Retina (tissue), 1 donor: ENCODE measurements at regions not wholly inside any gene's neighbourhood (a gene's known extent, or its start where the extent isn't known, plus 50 kb on each side); places are given as distances from the start of the nearest gene placed in this dataset.

Source experiments
- DNase-seq: peaks from one replicate; pipeline ENCODE4 v3.0.0-alpha.2; 2016

DNA sequence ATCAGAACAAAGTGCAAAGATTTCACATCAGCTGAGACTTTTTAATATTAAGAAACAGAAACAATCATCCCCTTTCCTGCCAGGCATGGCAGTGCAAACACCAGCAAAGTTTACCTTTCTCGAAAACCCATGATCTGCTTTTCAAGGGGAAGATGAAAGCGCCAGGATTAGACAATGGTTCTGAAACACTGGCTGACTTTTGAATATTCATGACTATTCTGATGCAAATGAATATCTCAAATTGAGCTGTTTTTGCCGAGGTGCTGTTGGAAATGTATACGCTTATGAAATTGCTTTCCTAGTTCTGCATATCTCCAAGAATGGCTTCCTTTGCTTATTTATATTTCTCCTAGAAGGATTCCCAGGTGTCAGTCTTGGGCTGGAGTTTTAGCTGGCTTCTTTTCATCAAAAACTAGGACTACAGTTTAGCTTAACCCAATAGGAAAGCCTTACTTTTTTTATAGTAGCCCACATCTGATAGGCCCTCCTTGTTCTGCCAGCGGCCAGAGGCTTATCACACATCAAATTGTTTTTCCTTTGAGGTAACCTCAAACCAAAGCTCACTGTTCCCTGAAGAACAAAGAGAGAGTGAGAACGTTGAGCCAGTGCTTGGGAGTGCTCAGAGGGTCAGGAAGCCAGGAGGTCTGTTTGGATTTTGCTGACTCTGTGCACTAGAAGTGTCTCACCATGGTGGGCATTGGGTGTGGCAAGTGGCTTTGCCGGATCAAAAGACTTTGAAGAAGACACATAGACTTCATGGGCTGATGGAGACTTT lies 74.0 kb upstream of the PLCL2 start:
- no peak for DNase-seq

DNA sequence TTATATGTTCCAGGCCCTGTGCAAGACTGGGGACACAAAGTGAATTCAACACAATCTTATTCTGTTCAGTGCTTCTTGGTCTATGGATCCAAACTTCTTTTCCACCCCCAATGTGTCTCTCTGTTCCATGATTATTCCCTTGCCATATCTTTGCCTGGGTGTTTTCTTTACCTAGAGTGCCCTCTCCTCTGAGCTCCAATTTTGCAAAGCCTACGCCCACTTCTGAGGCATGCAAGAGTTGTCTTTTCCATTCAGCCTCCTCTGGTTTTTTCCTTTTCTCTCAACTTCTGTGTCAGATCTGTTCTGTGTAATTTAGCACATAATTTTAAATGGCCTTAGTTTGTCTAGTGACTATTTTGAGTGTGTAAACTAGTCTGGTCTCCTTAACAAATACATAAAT lies 72.8 kb upstream of the PLCL2 start:
- no peak for DNase-seq

DNA sequence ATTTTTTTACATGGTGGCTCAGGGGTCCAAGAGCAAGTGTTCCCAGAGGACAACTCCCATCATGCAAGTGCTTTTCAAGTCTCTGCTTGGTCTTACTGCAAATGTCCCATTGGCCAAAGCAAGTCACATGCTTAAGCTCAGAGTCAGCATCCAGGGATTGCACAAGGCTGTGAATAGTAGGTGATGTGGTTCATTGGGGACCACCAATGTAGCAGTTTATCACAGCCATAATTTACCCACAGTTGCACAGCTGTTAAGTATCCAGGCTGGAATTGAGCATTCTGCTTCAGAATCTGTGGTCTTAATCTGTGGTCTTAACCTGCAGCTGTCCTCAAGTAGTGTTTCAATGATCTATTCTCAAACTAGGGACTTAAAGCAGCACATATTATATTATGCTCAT lies 71.4 kb upstream of the PLCL2 start:
- no peak for DNase-seq

DNA sequence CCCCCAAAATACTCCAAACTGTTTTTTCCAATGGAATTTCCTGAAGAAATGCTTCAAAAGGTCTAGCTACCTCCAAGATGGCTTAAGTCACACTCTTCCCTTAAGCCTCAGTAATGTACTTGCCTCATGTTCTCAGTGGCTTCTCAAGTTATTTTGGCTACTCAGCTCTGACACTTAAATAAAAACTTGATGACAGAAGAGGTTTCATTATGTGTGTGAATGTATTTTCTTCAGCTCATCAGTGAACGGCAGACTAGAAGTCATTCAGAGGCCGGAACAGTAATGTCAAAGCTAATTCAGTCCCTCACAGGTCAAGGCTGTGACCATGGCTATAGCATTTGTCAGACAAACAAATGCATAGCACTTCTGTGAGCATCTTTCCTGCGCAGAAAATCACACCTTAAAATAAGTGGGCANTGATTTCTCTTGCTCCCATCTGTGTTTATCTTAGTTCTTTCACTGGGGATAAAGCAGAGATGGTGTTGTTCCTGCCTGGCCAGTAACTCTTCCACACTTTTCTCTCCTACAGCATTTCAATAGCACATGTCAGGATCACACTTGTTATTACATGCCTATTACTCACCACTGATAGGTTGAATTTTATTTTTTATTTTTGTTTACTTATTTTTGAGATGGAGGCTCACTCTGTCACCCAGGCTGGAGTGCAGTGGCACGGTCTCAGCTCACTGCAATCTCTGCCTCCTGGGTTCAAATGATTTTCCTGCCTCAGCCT lies 68.5 kb upstream of the PLCL2 start:
- DNase-seq: no peak

DNA sequence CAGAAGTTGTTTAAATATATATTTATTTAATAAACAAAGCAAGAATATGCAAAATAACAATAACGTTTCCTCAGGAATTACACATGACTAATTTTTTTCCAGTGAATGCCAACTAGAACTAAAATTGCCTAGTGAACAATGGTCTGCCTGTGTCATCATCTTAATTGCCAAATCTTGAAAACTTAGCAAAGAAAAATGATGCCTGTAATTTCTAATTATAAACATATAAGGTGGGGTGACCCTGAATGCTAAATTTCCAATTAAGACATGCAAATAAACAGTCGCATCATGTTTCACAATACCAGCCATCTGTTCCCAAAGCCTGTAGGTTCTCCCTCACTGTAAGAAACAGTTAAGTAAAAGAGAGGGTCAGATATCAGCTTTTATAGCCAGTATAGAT lies 67.6 kb upstream of the PLCL2 start:
- no peak for DNase-seq

DNA sequence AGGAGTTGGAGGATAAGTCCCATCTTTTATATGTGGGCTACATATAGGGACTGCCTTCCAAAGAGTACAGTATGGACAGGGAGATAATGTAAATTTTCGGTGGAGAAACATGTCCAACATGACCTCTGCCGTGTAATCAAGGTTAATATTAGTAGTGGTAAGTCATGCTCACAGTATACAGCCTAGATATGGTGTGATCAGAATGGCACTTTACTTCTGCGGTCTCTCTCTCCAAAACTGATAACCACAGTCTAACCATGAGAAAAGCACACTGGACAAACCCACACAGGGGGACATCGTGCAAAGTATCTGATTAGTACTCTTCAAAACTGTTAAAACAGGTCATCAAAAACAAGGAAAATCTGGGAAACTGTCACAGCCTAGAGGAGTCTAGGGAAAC lies 66.6 kb upstream of the PLCL2 start:
- DNase-seq: no peak

DNA sequence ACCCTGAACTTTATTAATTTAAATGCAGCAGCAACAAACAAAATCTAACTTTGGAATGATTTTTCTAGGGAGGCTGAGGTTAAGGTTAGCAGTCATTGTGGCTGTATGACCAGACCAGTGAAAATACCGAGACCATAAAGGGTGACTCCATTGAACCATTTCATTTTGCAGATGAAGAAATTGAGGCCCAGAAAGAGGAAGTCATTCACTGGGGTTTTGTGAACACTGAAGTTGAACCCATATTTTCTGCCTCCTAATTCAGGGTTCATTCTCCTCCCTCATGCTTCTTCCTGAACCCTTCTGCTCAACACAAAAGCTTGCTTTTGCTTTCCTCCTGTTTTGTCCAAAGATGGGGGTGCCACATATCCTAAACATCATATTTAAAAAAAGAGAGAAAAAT lies 65.8 kb upstream of the PLCL2 start:
- no peak for DNase-seq

DNA sequence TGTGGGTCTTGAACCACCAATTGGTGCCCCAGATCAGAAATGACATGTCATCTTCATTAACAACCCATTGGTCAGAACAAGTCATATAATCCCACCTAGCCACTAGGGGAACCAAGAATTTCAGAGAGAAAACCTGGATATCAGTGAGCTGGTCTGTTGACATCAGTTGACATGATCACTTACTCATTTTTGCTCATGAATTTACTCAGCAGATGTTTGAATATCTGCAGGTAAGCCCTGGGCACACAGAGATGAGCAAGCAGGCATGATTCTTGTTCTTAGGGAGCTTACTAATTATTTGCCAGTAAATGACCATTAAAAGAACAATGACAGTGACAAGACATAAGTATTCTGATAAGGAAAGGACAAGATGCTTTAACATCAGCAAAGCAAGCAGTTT lies 64.3 kb upstream of the PLCL2 start:
- no peak for DNase-seq

DNA sequence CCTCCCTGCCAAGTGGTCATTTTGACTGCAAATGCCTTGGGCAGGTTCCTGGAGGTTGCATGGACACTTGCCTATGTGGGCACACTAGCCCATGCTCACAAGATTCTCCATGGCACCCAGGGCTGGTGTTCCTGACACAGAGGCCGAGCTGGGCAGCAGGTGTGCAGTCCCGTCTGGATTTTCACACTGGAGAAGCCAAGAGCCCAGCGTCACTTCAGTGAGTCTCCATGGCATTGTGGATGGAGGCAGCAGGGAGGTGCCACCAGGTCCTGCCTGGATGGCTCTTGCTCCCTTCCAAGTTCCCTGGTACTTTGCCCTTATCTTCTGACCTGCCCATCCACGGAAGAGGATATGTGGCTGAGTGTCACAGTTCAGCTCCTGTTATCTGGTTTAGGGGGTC lies 63.7 kb upstream of the PLCL2 start:
- no peak for DNase-seq

DNA sequence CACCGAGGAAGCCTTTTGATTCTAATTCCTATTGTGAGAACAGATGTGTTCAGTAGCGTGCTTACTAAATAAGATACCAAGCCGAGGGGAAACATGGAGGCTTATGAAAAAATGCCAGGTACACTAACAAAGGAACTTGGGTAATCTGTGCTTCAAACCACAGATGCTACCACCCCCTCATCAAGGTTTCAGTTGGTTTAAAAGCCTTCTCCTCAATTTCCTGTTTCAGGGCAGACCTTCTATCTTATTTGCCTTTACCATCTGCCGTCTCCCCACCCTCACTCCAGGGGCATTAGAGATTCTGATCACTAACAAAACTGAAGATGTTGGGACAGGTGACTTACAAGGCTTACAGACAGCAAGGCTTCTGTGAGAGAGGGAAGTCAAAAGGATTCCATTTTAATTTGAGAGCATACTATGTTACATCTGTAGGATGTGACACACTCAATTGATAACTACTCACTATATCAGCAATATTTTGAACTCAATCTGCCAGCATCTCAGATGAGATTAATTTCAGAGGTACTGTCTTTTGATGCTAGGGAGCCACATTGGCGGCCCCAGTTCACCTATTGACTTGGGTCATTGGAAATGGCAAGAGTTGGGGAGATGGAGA lies 60.6 kb upstream of the PLCL2 start:
- no peak for DNase-seq

DNA sequence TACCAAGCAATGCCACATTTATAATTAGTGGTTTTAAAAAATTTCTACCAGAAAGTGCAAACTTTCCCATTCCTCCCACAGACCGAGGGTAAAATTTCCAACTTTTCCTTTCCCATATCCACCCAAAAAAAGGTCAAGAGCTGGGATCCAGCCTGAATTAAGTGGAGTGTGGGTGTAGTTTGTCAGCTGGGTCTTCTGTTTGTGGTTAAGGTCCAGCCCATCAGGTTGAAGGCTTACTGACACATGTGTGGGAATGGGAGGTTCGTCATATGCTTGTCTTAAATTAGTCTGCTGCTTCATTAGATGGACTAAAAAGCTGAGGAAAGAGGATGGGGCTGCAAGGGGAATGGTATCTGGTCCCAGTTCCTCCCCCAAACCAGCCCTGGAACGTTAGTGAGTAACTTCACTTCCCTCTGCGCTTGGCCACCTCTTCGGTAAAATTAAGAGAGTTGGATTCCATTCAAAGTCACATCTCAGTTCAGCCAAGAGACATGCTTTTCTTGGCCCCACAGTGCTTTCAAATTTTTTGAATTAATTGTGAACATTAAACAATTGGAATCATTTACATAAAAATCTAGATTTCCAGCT lies 59.0 kb upstream of the PLCL2 start:
- DNase-seq: no peak

DNA sequence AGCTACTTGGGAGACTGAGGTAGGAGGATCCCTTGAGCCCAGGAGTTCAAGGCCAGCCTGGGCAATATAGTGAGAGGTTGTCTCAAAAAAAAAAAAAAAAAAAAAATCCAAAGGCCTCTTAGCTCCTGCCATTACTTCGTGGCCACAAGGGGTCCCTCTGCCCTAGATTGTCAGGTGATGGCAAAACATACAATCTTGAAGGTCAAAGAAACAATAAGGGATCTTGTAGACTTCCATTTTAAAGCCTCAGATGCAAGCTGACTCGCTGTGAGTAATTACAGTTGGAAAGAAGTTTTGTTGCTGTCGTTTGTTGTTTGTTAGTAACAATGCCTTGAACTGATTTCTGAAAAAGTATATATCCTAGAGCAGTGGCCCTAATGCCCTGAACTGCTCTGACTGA lies 55.9 kb upstream of the PLCL2 start:
- DNase-seq: no peak

DNA sequence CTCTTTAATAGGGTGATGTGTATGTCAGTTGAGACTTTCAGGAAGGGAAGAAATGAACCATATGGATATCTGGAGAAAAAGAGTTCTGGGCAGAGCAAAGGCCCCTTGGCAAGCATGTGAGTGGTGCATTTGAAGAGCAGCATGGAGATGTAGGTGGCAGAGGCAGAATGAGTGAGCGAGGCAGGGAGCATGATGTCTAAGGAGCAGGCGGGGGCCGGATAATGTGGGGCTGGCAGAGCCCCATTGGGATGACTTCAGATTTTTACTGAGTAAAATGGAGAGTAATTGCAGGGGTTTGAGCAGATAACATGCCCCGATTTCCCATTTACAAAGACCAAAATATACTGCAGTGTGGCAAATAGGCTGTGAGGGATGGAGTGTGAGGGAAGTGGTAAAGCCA lies 52.9 kb upstream of the PLCL2 start:
- no peak for DNase-seq

DNA sequence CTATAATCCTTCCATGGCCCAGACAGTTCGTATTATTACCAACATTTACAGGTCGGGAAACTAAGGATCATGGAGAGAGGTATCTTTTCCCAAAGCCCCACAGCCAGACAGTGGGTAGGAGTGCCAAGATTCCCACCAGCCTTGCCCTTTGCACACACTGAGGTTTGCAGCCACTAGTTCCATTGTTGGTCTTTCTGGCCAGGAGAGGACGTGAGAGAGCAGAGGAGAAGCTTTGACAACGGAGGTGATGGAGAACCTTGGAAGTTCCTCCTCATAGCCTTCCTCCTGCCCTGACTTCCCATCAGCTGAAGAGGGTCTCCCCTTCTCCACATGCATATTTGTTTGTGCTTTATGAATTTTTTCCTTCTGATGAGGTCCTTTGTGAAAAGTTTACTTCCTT lies 50.5 kb upstream of the PLCL2 start:
- DNase-seq: no peak

DNA sequence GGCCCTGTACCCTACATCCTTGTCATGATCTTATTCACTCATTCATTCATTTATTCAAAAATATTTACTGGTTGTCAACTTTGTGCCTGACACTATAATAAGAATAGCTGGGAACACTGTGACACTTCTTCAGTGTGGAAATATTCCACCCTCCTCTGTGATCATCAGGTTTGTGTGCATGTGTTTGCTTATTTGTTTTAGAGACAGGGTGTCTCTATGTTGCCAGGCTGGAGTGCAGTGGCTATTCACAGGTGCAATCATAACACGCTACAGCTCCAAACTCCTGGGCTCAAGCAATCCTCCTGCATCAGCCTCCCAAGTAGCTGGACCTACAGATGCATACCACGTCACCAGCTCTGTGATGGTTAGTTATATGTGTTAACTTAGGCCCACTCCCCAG lies 50.0 kb upstream of the PLCL2 start:
- DNase-seq: no peak
